Endothelial cell of umbilical vein (primary cell): ENCODE measurements at regions not wholly inside any gene's neighbourhood (a gene's known extent, or its start where the extent isn't known, plus 50 kb on each side); places are given as distances from the start of the nearest gene placed in this dataset.

ENCODE experiments used
- CTCF ChIP-seq, 2 donors: IDR thresholded peaks; 1 replicate in 1 of 2; 2 replicates in 1 of 2; pipeline ENCODE4 v1.5.1; 2011; ENCODE audit warnings: low read length in 2 of 2, mild to moderate bottlenecking in 2 of 2, moderate library complexity in 2 of 2, control low read depth in 1 of 2, inconsistent platforms in 1 of 2, low read depth in 1 of 2; ENCODE audit not compliant: insufficient read depth in 1 of 2; ENCODE audit errors: extremely low read depth in 1 of 2
- EZH2 ChIP-seq: IDR thresholded peaks from 2 replicates; pipeline ENCODE4 v1.6.1; 2012; ENCODE audit warnings: borderline replicate concordance, low read depth, mild to moderate bottlenecking, moderate library complexity, low read length, inconsistent platforms; ENCODE audit not compliant: severe bottlenecking
- JUN ChIP-seq: IDR thresholded peaks from 2 replicates; pipeline ENCODE4 v1.6.1; 2011; ENCODE audit warnings: borderline replicate concordance, low read depth; ENCODE audit not compliant: insufficient read length, insufficient read depth
- MAX ChIP-seq: IDR thresholded peaks from 2 replicates; pipeline ENCODE4 v1.6.1; 2011; ENCODE audit not compliant: insufficient read depth, insufficient read length
- POLR2A ChIP-seq: IDR thresholded peaks from 2 replicates; pipeline ENCODE4 v1.6.1; 2012; ENCODE audit warnings: low read depth, mild to moderate bottlenecking, control low read depth, low read length
- POLR2AphosphoS5 ChIP-seq: IDR thresholded peaks from 2 replicates; pipeline ENCODE4 v1.6.1; 2012; ENCODE audit warnings: low read depth, mild to moderate bottlenecking, control low read depth, low read length, moderate library complexity; ENCODE audit not compliant: insufficient read depth

- TF ChIP-seq CTCF (IDR thresholded peaks at IDR 0.05; ENCODE audit: extremely low read depth in 1 of 2, insufficient read depth in 1 of 2, low read depth in 1 of 2, low read length in 2 of 2): no peak
- no peak for TF ChIP-seq EZH2
- TF ChIP-seq POLR2A: no peak
- TF ChIP-seq MAX: no peak
- no peak for TF ChIP-seq POLR2AphosphoS5
- no peak for TF ChIP-seq JUN
These were observed 294.7 kb upstream of the FAM98A start for GRCh38 chr2:33893824-33894223.
